Lung (tissue), 11 donors: ENCODE measurements at regions not wholly inside any gene's neighbourhood (a gene's known extent, or its start where the extent isn't known, plus 50 kb on each side); places are given as distances from the start of the nearest gene placed in this dataset.

ENCODE experiments used
- ATAC-seq: fragments of 200-7000 bp; cut with Tn5 transposase; one replicate; pipeline ENCODE4 v1.9.1; 2020; ENCODE audit warnings: moderate number of reproducible peaks; ENCODE audit not compliant: insufficient read depth, low FRiP score
- DNase-seq, 3 donors: peaks; one replicate each; pipeline ENCODE4 v3.0.0-alpha.2; 2013 to 2017
- H3K27ac ChIP-seq, 2 donors: one replicate each; pipeline ENCODE4 v1.5.1; 2013; ENCODE audit warnings: mild to moderate bottlenecking in 2 of 2, moderate library complexity in 2 of 2, control low read depth in 1 of 2, inconsistent platforms in 1 of 2, low read depth in 1 of 2, low read length in 1 of 2
- H3K27me3 ChIP-seq, 3 donors: one replicate each; pipeline ENCODE4 v1.5.1; 2013; ENCODE audit warnings: low read length in 2 of 3; ENCODE audit not compliant: control insufficient read depth in 3 of 3, insufficient read depth in 3 of 3
- H3K36me3 ChIP-seq, 4 donors: one replicate each; pipeline ENCODE4 v1.5.1; 2013; ENCODE audit warnings: low read length in 4 of 4, mild to moderate bottlenecking in 1 of 4, moderate library complexity in 1 of 4; ENCODE audit not compliant: control insufficient read depth in 4 of 4, insufficient read depth in 4 of 4
- H3K4me1 ChIP-seq, 5 donors: one replicate each; pipeline ENCODE4 v1.5.1; 2013; ENCODE audit warnings: low read length in 5 of 5, mild to moderate bottlenecking in 2 of 5, moderate library complexity in 1 of 5; ENCODE audit not compliant: control insufficient read depth in 5 of 5, insufficient read depth in 5 of 5
- H3K4me3 ChIP-seq: one replicate; pipeline ENCODE4 v1.5.1; 2013; ENCODE audit warnings: mild to moderate bottlenecking, control low read depth, moderate library complexity
- H3K9ac ChIP-seq, 2 donors: one replicate each; pipeline ENCODE4 v1.5.1; 2013; ENCODE audit warnings: low read length in 2 of 2, control low read depth in 1 of 2; ENCODE audit not compliant: insufficient read depth in 1 of 2
- H3K9me3 ChIP-seq, 4 donors: one replicate each; pipeline ENCODE4 v1.5.1; 2013; ENCODE audit warnings: low read length in 3 of 4, mild to moderate bottlenecking in 1 of 4, moderate library complexity in 1 of 4; ENCODE audit not compliant: control insufficient read depth in 4 of 4, insufficient read depth in 3 of 4
- CTCF ChIP-seq: IDR thresholded peaks from 2 replicates; pipeline ENCODE4 v1.5.1; 2012; ENCODE audit warnings: mild to moderate bottlenecking; ENCODE audit errors: control extremely low read depth, extremely low read depth
- WGBS, 2 donors: extraction: QIAGEN DNeasy Blood & Tissue Kit; methylation state at CpG; one replicate each; pipeline ENCODE4 v1.1.7; 2013; 5-methylcytosine and 5-hydroxymethylcytosine counted together
- donor health status: control.
- donor health status: control.
- donor health status: Bipolar disorder and iron deficiency.
- donor health status: healthy.
- donor health status: DM: yes; HTN: yes; CAD: no.

GRCh38 chr16:25395528-25395927 lies 137.9 kb upstream of the ZKSCAN2 start:
- DNase-seq (no peak), ATAC-seq (no peak)
- Histone ChIP-seq H3K4me3 (no peak overlapping the region), H3K27ac (no peak overlapping the region), H3K36me3 (no peaks in the 10 kb centered on the region), H3K4me1 (no peaks in the 10 kb centered on the region), H3K9me3 (peaks cover 0 to 9% (median under 1%) of the 10 kb centered on the region in 4 donors), H3K27me3 (no peaks in the 10 kb centered on the region), H3K9ac (no peak overlapping the region)
- no peak for TF ChIP-seq CTCF

GRCh38 chr16:25390761-25391160 lies 133.1 kb upstream of the ZKSCAN2 start:
- no peaks in the 10 kb centered on the region for H3K4me1 ChIP-seq

GRCh38 chr16:25374556-25374955 lies 116.9 kb upstream of the ZKSCAN2 start:
- Histone ChIP-seq H3K36me3 (no peaks in the 10 kb centered on the region), H3K27ac (no peak overlapping the region), H3K9ac (no peak overlapping the region), H3K9me3 (peaks cover 0 to 6% (median 0%) of the 10 kb centered on the region in 4 donors), H3K27me3 (no peaks in the 10 kb centered on the region), H3K4me3 (no peak overlapping the region), H3K4me1 (no peaks in the 10 kb centered on the region)
- ATAC-seq, result no peak
- WGBS, 2 donors, result 31 to 38% methylated on average over 4 of the region's 4 CpGs
- no peak for TF ChIP-seq CTCF
- DNase-seq, result no peak

More at GRCh38 chr16:25390761-25391160, 133.1 kb upstream of the ZKSCAN2 start:
- H3K9ac ChIP-seq, result no peak overlapping the region
- no peak for DNase-seq
- H3K9me3 ChIP-seq, result peaks cover 0 to 7% (median 0%) of the 10 kb centered on the region in 4 donors
- H3K27ac ChIP-seq, result no peak overlapping the region
- ATAC-seq, result no peak
- H3K36me3 ChIP-seq, result no peaks in the 10 kb centered on the region
- no peak for TF ChIP-seq CTCF
- no peaks in the 10 kb centered on the region for H3K27me3 ChIP-seq
- H3K4me3 ChIP-seq, result no peak overlapping the region

GRCh38 chr16:25372716-25373115 lies 115.1 kb upstream of the ZKSCAN2 start:
- no peak overlapping the region for H3K4me3 ChIP-seq
- TF ChIP-seq CTCF, result no peak

More at GRCh38 chr16:25372716-25373115, 115.1 kb upstream of the ZKSCAN2 start:
- H3K9me3 ChIP-seq, result peaks cover 0 to 6% (median 0%) of the 10 kb centered on the region in 4 donors
- H3K36me3 ChIP-seq, result no peaks in the 10 kb centered on the region
- DNase-seq (no peak), ATAC-seq (no peak)
- no peak overlapping the region for H3K27ac ChIP-seq
- H3K27me3 ChIP-seq, result no peaks in the 10 kb centered on the region
- H3K9ac ChIP-seq, result no peak overlapping the region
- H3K4me1 ChIP-seq, result no peaks in the 10 kb centered on the region
- 66 to 76% methylated on average over 2 of the region's 2 CpGs for WGBS, 2 donors
